SU-DHL-6 (cell line): ENCODE measurements at regions not wholly inside any gene's neighbourhood (a gene's known extent, or its start where the extent isn't known, plus 50 kb on each side); places are given as distances from the start of the nearest gene placed in this dataset.

Source experiments
- H2AFZ ChIP-seq: fragments of 200-600 bp; sonication (generic); 2 replicates; pipeline ENCODE4 v1.6.1; 2014; ENCODE audit warnings: low read depth, mild to moderate bottlenecking, moderate library complexity, mixed read lengths, antibody characterized with exemption, low read length; ENCODE audit not compliant: severe bottlenecking
- H3F3A ChIP-seq: fragments of 200-600 bp; shearing (Covaris generic); 2 replicates; pipeline ENCODE4 v1.6.0; 2016; ENCODE audit warnings: antibody characterized with exemption, mild to moderate bottlenecking; ENCODE audit not compliant: insufficient read depth
- H3K27ac ChIP-seq: fragments of 200-600 bp; sonication (generic); 2 replicates; pipeline ENCODE4 v1.5.1; 2016; ENCODE audit warnings: low read depth, mild to moderate bottlenecking, low read length, moderate library complexity, mixed read lengths
- H3K27me3 ChIP-seq: fragments of 200-600 bp; sonication (generic), shearing (Covaris generic); 2 replicates; pipeline ENCODE4 v1.6.0; 2014; ENCODE audit warnings: mild to moderate bottlenecking, low read length
- H3K36me3 ChIP-seq: fragments of 200-600 bp; sonication (generic); 2 replicates; pipeline ENCODE4 v1.6.1; 2014; ENCODE audit warnings: mild to moderate bottlenecking, low read length, mixed read lengths
- H3K4me2 ChIP-seq: fragments of 300-600, 200-600 bp; shearing (Covaris generic), sonication (generic); 2 replicates; pipeline ENCODE4 v1.6.0; 2014; ENCODE audit warnings: low read length, low read depth, mild to moderate bottlenecking; ENCODE audit not compliant: poor library complexity, severe bottlenecking
- H3K4me3 ChIP-seq: fragments of 200-600 bp; sonication (generic); 2 replicates; pipeline ENCODE4 v1.5.1; 2014; ENCODE audit warnings: antibody characterized with exemption, low read length, mild to moderate bottlenecking, mixed read lengths; ENCODE audit not compliant: insufficient read depth, poor library complexity, severe bottlenecking
- H3K79me2 ChIP-seq: fragments of 200-600 bp; sonication (generic); 2 replicates; pipeline ENCODE4 v1.6.1; 2014; ENCODE audit warnings: mild to moderate bottlenecking, low read length, moderate library complexity; ENCODE audit not compliant: insufficient read depth
- H3K9ac ChIP-seq: fragments of 200-600 bp; sonication (generic); 2 replicates; pipeline ENCODE4 v1.7.0; 2014; ENCODE audit warnings: mild to moderate bottlenecking, low read length
- H3K9me2 ChIP-seq: fragments of 200-600 bp; sonication (generic); replicated peaks from 2 replicates; pipeline ENCODE4 v1.6.1; 2014; ENCODE audit warnings: low read length; ENCODE audit not compliant: insufficient read depth
- H3K9me3 ChIP-seq: fragments of 200-600 bp; sonication (generic); 2 replicates; pipeline ENCODE4 v1.6.1; 2014; ENCODE audit warnings: low read length, mixed read lengths; ENCODE audit not compliant: insufficient read depth
- H4K20me1 ChIP-seq: fragments of 200-600 bp; sonication (generic); 2 replicates; pipeline ENCODE4 v1.6.1; 2014; ENCODE audit warnings: low read depth, mild to moderate bottlenecking, antibody characterized with exemption, low read length, moderate library complexity, mixed read lengths
- EZH2phosphoT487 ChIP-seq: fragments of 200-600 bp; sonication (generic), shearing (Covaris generic); conservative IDR thresholded peaks from 2 replicates; pipeline ENCODE4 v1.6.1; 2018; ENCODE audit warnings: mild to moderate bottlenecking, antibody characterized with exemption, low read length, moderate library complexity, mixed read lengths
- TF ChIP-seq, protein P1 (sequence below): fragments of 200-600 bp; sonication (generic); IDR thresholded peaks from one replicate; pipeline ENCODE4 v1.5.1; 2017; ENCODE audit warnings: antibody characterized with exemption, mild to moderate bottlenecking, low read length, moderate library complexity; ENCODE audit not compliant: insufficient read depth, poor library complexity, severe bottlenecking

DNA sequence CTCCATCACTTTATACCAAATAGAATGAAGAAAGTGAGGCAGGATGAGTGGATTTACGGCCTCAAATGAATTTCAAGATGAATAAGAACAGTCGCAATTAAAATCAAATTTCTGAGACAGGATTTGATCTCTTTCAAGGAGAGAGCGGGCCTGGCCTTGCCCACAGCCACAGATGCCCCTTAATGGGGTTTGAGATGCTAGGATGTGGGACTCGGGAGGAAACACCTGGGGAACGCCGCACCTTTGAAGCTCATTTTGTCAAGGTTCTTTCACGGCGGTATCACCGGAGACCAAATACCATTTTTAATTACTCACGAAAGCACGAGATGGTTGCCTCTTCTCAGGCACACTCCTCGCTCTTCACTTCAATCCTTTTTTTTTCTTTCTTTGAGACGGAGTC, 178.1 kb upstream of the SDK2 start:
- TF ChIP-seq, protein P1, sequence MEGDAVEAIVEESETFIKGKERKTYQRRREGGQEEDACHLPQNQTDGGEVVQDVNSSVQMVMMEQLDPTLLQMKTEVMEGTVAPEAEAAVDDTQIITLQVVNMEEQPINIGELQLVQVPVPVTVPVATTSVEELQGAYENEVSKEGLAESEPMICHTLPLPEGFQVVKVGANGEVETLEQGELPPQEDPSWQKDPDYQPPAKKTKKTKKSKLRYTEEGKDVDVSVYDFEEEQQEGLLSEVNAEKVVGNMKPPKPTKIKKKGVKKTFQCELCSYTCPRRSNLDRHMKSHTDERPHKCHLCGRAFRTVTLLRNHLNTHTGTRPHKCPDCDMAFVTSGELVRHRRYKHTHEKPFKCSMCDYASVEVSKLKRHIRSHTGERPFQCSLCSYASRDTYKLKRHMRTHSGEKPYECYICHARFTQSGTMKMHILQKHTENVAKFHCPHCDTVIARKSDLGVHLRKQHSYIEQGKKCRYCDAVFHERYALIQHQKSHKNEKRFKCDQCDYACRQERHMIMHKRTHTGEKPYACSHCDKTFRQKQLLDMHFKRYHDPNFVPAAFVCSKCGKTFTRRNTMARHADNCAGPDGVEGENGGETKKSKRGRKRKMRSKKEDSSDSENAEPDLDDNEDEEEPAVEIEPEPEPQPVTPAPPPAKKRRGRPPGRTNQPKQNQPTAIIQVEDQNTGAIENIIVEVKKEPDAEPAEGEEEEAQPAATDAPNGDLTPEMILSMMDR = no peak
- no peak for TF ChIP-seq EZH2phosphoT487

DNA sequence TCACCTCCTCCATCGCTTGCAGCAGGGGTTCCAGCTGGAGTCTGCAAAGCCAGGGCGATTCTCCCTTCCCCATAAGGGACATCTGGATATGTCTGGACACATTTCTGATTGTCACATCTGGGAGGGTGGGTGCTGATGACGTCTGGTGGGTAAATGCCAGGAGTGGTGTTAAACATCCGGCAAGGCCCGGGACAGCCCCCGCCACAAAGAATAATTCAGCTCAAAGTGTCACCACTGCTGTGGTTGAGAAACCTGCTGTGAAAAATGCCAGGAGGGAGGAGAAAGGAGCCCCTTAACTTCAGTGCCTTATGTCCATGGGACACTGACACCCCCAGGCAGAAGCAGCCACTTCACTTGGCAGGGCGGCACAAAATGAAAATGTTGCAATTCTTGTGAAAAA, 179.4 kb upstream of the SDK2 start:
- TF ChIP-seq, protein P1 = no peak
- TF ChIP-seq EZH2phosphoT487 = no peak
- H3K27ac ChIP-seq = no peak overlapping the region
- no peaks in the 10 kb centered on the region for H3K36me3 ChIP-seq
- H3K9me3 ChIP-seq = no peaks in the 10 kb centered on the region
- no peak overlapping the region for H3K4me3 ChIP-seq
- H3K79me2 ChIP-seq = no peaks in the 10 kb centered on the region
- H3K9ac ChIP-seq = no peak overlapping the region
- H4K20me1 ChIP-seq = no peaks in the 10 kb centered on the region
- no peaks in the 10 kb centered on the region for H3F3A ChIP-seq
- no peaks in the 10 kb centered on the region for H3K27me3 ChIP-seq
- no peaks in the 10 kb centered on the region for H3K9me2 ChIP-seq
- H2AFZ ChIP-seq = no peak overlapping the region
- H3K4me2 ChIP-seq = no peak overlapping the region

More for the DNA sequence above, 178.1 kb upstream of the SDK2 start:
- Histone ChIP-seq H3K27me3 (no peaks in the 10 kb centered on the region), H4K20me1 (no peaks in the 10 kb centered on the region), H3F3A (no peaks in the 10 kb centered on the region), H3K36me3 (no peaks in the 10 kb centered on the region), H3K9me3 (no peaks in the 10 kb centered on the region), H3K79me2 (no peaks in the 10 kb centered on the region), H3K9me2 (no peaks in the 10 kb centered on the region), H2AFZ (no peak overlapping the region), H3K27ac (no peak overlapping the region), H3K9ac (no peak overlapping the region), H3K4me2 (no peak overlapping the region), H3K4me3 (no peak overlapping the region)

DNA sequence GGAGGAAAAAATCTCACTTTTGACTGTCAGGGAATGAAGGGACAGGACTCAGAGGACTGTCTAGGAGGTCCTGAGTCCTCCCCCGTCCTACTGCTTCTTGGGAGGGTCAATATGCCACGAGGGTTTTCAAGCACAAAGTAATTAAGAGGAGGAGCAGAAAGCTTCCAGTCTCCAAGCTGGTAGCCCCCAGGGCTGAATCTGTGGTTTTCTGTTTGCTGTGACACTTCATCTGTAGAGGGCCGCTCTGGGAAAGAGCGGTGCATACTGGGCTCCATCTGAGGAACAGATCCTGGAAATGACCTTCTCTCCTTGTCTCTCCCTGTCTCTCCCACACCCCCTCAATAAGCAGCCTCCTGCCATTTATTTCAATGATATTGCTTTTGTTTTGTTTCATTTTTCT, 180.1 kb upstream of the SDK2 start:
- H4K20me1 ChIP-seq = no peaks in the 10 kb centered on the region
- TF ChIP-seq, protein P1 = no peak
- no peak for TF ChIP-seq EZH2phosphoT487
- no peaks in the 10 kb centered on the region for H3K36me3 ChIP-seq
- no peaks in the 10 kb centered on the region for H3K79me2 ChIP-seq
- no peak overlapping the region for H3K4me3 ChIP-seq
- H2AFZ ChIP-seq = no peak overlapping the region
- H3K4me2 ChIP-seq = no peak overlapping the region
- no peaks in the 10 kb centered on the region for H3K9me3 ChIP-seq
- H3K9ac ChIP-seq = no peak overlapping the region
- H3K9me2 ChIP-seq = no peaks in the 10 kb centered on the region
- H3F3A ChIP-seq = no peaks in the 10 kb centered on the region
- H3K27me3 ChIP-seq = no peaks in the 10 kb centered on the region
- no peak overlapping the region for H3K27ac ChIP-seq
